GM12878 (cell line): ENCODE measurements at regions not wholly inside any gene's neighbourhood (a gene's known extent, or its start where the extent isn't known, plus 50 kb on each side); places are given as distances from the start of the nearest gene placed in this dataset.

Experiments
- ATAC-seq: fragments of 200-7000 bp; cut with Tn5 transposase; 3 replicates; pipeline ENCODE4 v1.9.1; 2020; ENCODE audit warnings: mild to moderate bottlenecking, moderate library complexity
- BruUV-seq: library from RNA; stranded (reverse); fragments of 400-500 nt; replicated peaks from 2 replicates; lab custom pipeline; 2021; lab: Mats Ljungman, UMichigan
- CTCF ChIA-PET: fragments of 300-600 bp; sonication (Branson Sonifier 250); formaldehyde crosslinking; extraction: SDS; loops from one replicate; lab custom pipeline; 2021; ENCODE audit warnings: inconsistent platforms; lab: Yijun Ruan, JAX
- POLR2A ChIA-PET: fragments of 350-600 bp; formaldehyde crosslinking; extraction: SDS; loops from one replicate; lab custom pipeline; 2021; ENCODE audit warnings: inconsistent platforms; lab: Charles Lee
- RAD21 ChIA-PET: fragments of 300-600 bp; sonication (Branson Sonifier 250); formaldehyde crosslinking; loops from one replicate; lab custom pipeline; 2023; ENCODE audit warnings: antibody characterized with exemption; ENCODE audit not compliant: unreplicated experiment; lab: Charles Lee
- SMC1A ChIA-PET: fragments of 300-600 bp; sonication (Branson Sonifier 250); formaldehyde crosslinking; loops from one replicate; lab custom pipeline; 2023; ENCODE audit not compliant: unreplicated experiment, uncharacterized antibody; lab: Charles Lee
- DNase-seq: peaks from one replicate; pipeline ENCODE4 v3.0.0-alpha.2; 2011; ENCODE audit warnings: low read depth, low spot score
- FAIRE-seq: peaks from 3 replicates; lab custom pipeline; 2011; peaks lifted over from hg19 to GRCh38; lab: Jason Lieb, UNC
- H2AFZ ChIP-seq: 2 replicates; pipeline ENCODE4 v1.6.0; 2011; ENCODE audit warnings: low read depth, low read length, control low read depth; ENCODE audit not compliant: control insufficient read depth
- H3K27ac ChIP-seq: 2 replicates; pipeline ENCODE4 v1.5.1; 2011; ENCODE audit warnings: control low read depth; ENCODE audit not compliant: control insufficient read depth, insufficient read depth
- H3K27me3 ChIP-seq, 2 experiments: replicated peaks in 1 of 2; 2 replicates each; pipeline versions ENCODE4 v1.6.0 to v1.6.1; 2011; ENCODE audit warnings: low read length in 1 of 2; ENCODE audit not compliant: control insufficient read depth in 2 of 2, insufficient read depth in 2 of 2
- H3K36me3 ChIP-seq, 2 experiments: 2 replicates each; pipeline ENCODE4 v1.5.1; 2011; ENCODE audit warnings: low read length in 1 of 2; ENCODE audit not compliant: control insufficient read depth in 2 of 2, insufficient read depth in 2 of 2
- H3K4me1 ChIP-seq: 2 replicates; pipeline ENCODE4 v1.6.1; 2011; ENCODE audit warnings: mild to moderate bottlenecking, low read length, moderate library complexity, mixed read lengths; ENCODE audit not compliant: control insufficient read depth, insufficient read depth
- H3K4me2 ChIP-seq: 2 replicates; pipeline ENCODE4 v1.6.0; 2011; ENCODE audit warnings: control low read depth; ENCODE audit not compliant: control insufficient read depth, insufficient read depth
- H3K4me3 ChIP-seq: fragments of 200-600 bp; sonication (generic); 2 replicates; pipeline ENCODE4 v1.5.1; 2016
- H3K79me2 ChIP-seq: 2 replicates; pipeline ENCODE4 v1.6.0; 2011; ENCODE audit warnings: low read length; ENCODE audit not compliant: control insufficient read depth, insufficient read depth
- H3K9ac ChIP-seq: 2 replicates; pipeline ENCODE4 v1.8.0; 2011; ENCODE audit warnings: low read length, control low read depth, mixed read lengths; ENCODE audit not compliant: control insufficient read depth, insufficient read depth
- H3K9me3 ChIP-seq: replicated peaks from 3 replicates; pipeline ENCODE4 v1.5.1; 2011; ENCODE audit warnings: mild to moderate bottlenecking, low read length; ENCODE audit not compliant: control insufficient read depth, insufficient read depth
- H4K20me1 ChIP-seq: 2 replicates; pipeline ENCODE4 v1.6.0; 2011; ENCODE audit not compliant: control insufficient read depth, insufficient read depth
- EP300 ChIP-seq, 2 experiments: fragments of 150-350 bp in 1 of 2; IDR thresholded peaks; 2 replicates each; pipeline ENCODE4 v1.6.1; 2011 to 2012; ENCODE audit warnings: low read depth in 2 of 2, low read length in 2 of 2, borderline replicate concordance in 1 of 2, improper control_type of control experiment in 1 of 2, inconsistent platforms in 1 of 2; ENCODE audit not compliant: control insufficient read depth in 1 of 2
- FOS ChIP-seq: IDR thresholded peaks from 3 replicates; pipeline ENCODE4 v1.6.1; 2011; ENCODE audit warnings: borderline replicate concordance; ENCODE audit not compliant: insufficient read length; ENCODE audit errors: extremely low read depth
- HSF1 ChIP-seq: fragments of 150-350 bp; IDR thresholded peaks from 2 replicates; pipeline ENCODE4 v1.6.1; 2014; ENCODE audit warnings: mild to moderate bottlenecking, low read depth, low read length
- MEF2A ChIP-seq: IDR thresholded peaks from 2 replicates; pipeline ENCODE4 v1.6.1; 2011; ENCODE audit warnings: low read depth, mild to moderate bottlenecking, low read length, moderate library complexity; ENCODE audit not compliant: insufficient read depth
- NKRF ChIP-seq: fragments of 450-650 bp; conservative IDR thresholded peaks from 2 replicates; pipeline ENCODE4 v1.6.1; 2017; ENCODE audit warnings: mild to moderate bottlenecking, moderate library complexity
- POLR2A ChIP-seq: IDR thresholded peaks from 2 replicates; pipeline ENCODE4 v1.6.1; 2011; ENCODE audit warnings: low read depth, mild to moderate bottlenecking, low read length
- RAD51 ChIP-seq: fragments of 450-650 bp; IDR thresholded peaks from 2 replicates; pipeline ENCODE4 v1.6.1; 2016; ENCODE audit warnings: moderate library complexity, mild to moderate bottlenecking, inconsistent platforms
- RUNX3 ChIP-seq: IDR thresholded peaks from 2 replicates; pipeline ENCODE4 v1.6.1; 2012; ENCODE audit warnings: low read length, inconsistent platforms
- USF2 ChIP-seq: IDR thresholded peaks from 2 replicates; pipeline ENCODE4 v1.6.1; 2011; ENCODE audit warnings: low read depth, low read length, improper control_type of control experiment, borderline replicate concordance
- ZBTB11 ChIP-seq: fragments of 450-650 bp; formaldehyde crosslinking; IDR thresholded peaks from 2 replicates; pipeline ENCODE4 v1.5.0; 2022; ENCODE audit warnings: mild to moderate bottlenecking, missing genetic modification characterization
- WGBS: methylation state at CpG from one replicate; pipeline ENCODE4 v1.1.6; 2016; ENCODE audit warnings: low lambda C conversion rate; ENCODE audit not compliant: insufficient replicate concordance, insufficient coverage; ENCODE audit errors: missing lambda C conversion rate; 5-methylcytosine and 5-hydroxymethylcytosine counted together
- in situ Hi-C: fragments of 300-500 bp; cut with MboI; formaldehyde crosslinking; loops from 9 replicates; pipeline ENCODE4 v1.14.3; 2018; ENCODE audit warnings: mixed read lengths
- intact Hi-C: fragments of 100-400 bp; cut with micrococcal nuclease; formaldehyde crosslinking; loops from one replicate; pipeline ENCODE4 v1.14.2; 2022; ENCODE audit not compliant: unreplicated experiment

GRCh38 chr6:90406957-90407356 lies 110.3 kb upstream of the BACH2 start:
- no peak for ATAC-seq
- H3K4me3 ChIP-seq, result no peak overlapping the region
- H3K4me2 ChIP-seq, result no peak overlapping the region
- WGBS, result 62% methylated on average over 3 of the region's 3 CpGs
- no peaks in the 10 kb centered on the region; the same call in 1 of the 3 replicates for H3K9me3 ChIP-seq
- H3K27ac ChIP-seq, result no peak overlapping the region
- intact Hi-C loops, result no loop called here
- no peak for DNase-seq
- no peaks in the 10 kb centered on the region for H3K36me3 ChIP-seq
- in situ Hi-C loops, result no loop called here
- ChIA-PET CTCF (no interaction called here), RAD21 (no interaction called here), POLR2A (no interaction called here), SMC1A (interaction anchor here (0.6 kb wide), 1 partner anchor 294 kb away, joined by 4 read pairs; no protein-coding TSS in a partner anchor)
- no peaks in the 10 kb centered on the region for H3K4me1 ChIP-seq
- no peak overlapping the region for H2AFZ ChIP-seq
- no peak for FAIRE-seq
- H3K27me3 ChIP-seq, result no peaks in the 10 kb centered on the region; a peak in 2 of 4 replicates
- no peak overlapping the region for H3K9ac ChIP-seq
- no peaks in the 10 kb centered on the region for H3K79me2 ChIP-seq
- BruUV-seq, result no TSS peak
- H4K20me1 ChIP-seq, result no peaks in the 10 kb centered on the region
- no peak for TF ChIP-seq RAD51
- TF ChIP-seq USF2, result no peak
- no peak for TF ChIP-seq POLR2A
- no peak for TF ChIP-seq HSF1
- no peak for TF ChIP-seq NKRF
- TF ChIP-seq MEF2A, result no peak
- TF ChIP-seq FOS, result no peak
- no peak for TF ChIP-seq ZBTB11
- no peak for TF ChIP-seq RUNX3
- no peak for TF ChIP-seq EP300 (IDR thresholded peaks at IDR 0.05; ENCODE audit: borderline replicate concordance in 1 of 2, control insufficient read depth in 1 of 2, low read depth in 2 of 2, low read length in 2 of 2)
